CD4-positive, alpha-beta T cell treated with Interleukin-4 for 1 hour (primary cell): ENCODE measurements at regions not wholly inside any gene's neighbourhood (a gene's known extent, or its start where the extent isn't known, plus 50 kb on each side); places are given as distances from the start of the nearest gene placed in this dataset.
A peak's percentile ranks its signal among the peaks of the same experiment; 100 is the strongest.
"Not testable (repeated sequence)": the region's sequence is repeated elsewhere in the genome, so short reads cannot be mapped to it uniquely, and the experiment has no call there.

Source experiments
- DNase-seq, 2 donors: peaks; one replicate each; pipeline ENCODE4 v3.0.0-alpha.2; 2020 to 2022

GRCh38 chr2:87319705-87320104 lies 298.1 kb upstream of the PLGLB1 start:
- DNase-seq: not testable (repeated sequence)

- not testable (repeated sequence) for DNase-seq
Observed at GRCh38 chr2:87321201-87321600, 299.6 kb upstream of the PLGLB1 start.

DNA sequence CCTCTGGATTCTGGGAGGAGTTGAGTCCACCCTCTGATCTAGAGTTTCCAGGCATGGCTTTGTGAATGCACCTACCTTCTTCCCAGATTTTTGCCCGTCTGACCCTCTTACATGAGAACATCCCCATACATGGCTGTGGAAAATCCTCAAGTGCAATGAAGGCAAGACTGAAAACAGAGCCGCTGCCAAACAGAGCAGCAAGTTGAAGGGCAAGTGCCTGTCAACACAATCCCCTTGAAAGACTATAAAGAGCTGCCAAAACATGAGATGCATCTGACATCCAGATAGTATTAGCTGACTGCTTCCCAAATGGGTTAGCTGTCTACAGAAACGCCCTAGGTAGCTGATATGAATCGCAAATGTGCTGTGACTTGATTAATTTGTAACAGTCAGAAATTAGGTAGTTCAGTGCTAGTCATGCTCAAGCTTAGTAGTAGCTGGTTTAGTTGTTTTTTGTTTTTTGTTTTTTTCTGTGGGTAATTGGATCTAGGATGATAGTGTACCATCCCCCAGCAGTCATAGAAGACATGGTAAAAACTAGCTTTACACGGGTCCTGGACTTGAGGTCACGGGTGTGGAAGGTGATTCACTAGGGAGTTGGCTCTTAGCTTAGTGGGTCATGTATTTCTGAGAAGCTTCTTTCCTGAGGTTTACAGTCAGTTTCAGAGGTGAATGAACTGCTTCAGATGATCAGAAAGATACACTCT lies 302.8 kb upstream of the PLGLB1 start:
- DNase-seq: not testable (repeated sequence)

DNA sequence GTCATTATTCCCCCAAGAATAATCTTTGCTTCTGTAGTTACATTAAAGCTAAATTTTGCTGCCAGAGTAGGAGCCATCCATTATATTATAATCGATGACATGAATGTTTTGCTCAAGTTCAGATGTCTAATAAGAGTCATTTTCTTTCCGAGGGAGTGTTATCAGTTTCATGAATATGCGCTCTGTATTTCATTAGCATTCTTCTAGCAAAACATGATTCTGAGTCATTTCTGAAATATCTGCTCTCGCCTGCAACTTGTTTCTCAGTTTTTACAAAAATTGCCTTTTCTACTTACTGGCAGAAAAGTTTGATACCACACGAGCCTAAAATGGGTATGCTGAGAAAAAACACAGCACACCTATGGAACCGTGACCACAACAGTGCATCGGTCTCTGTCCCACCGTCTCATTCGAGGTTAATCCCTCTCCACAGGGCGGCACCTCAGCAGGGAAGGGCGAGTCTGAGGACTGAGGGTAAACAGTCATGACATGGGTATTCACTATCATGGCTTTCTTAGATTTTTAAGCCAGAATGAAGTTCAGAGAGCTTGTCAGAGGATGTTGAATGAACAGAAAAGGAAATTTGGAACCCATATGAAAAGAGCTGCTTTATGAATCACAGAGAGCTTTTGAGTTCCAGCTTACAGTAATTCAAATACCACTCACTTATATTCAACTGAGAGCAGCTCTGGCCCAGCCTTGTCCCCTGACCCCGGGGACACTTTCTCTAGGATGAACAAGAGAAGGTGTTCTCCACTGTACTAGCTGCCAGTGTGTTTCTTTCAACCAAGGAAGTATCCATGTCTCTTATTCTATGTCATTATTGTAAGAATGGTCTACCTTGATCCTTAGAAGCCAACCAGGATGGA lies 303.6 kb upstream of the PLGLB1 start:
- DNase-seq: not testable (repeated sequence)

GRCh38 chr2:87325911-87326294 lies 304.3 kb upstream of the PLGLB1 start:
- DNase-seq: not testable (repeated sequence)

DNA sequence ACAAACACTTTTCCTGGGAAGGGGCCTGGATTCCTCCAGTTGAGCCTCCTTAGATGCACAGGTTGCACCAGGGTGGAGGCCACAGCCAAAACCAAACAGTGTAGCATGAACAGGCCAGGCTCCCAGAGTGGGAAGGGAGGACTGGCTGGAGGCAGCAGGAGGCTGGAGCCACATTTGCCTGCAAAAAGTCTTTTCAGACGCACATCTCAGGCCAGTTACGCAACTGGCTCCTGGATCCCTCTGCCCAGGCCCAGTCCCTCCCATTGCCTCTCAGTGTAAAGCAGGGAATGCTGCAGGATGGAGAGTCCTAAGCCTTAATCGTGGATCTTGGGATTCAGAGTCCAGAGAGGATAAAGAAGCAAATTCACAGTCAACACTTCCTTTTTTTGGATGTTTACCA lies 305.1 kb upstream of the PLGLB1 start:
- not testable (repeated sequence) for DNase-seq

DNA sequence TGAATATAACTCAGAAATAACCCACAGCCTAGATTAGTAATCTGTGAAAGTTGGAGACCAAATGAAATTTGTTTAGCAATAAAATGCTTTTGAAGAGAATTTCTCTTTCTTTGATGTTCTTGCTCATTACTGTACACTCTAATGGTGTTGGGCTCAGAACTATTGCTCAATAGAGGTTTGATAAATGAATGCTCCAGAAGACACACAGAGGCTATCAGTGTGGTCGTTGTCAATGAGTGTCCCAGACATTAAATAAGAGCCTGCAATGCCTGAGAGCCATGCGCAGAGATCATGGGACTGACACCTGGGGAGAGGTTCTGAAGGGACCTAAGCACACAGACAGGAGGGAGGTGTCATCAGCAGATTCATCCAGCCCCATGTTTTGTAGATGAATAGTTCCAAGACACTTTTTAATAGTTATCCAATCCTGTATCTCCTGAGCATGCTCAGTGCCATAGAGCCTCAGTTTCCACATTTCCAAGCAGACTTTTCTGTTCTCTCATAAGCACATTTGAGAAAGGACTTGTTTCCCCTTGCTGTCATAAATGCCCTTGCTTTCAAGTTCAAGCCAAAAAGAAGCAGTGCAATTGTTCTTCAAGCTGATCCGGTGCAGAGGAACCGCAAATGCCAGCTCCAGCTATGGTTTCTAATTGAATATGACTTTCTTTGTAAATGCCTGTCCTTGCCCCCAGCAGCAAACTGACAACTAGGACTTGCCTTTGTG lies 306.2 kb upstream of the PLGLB1 start:
- not testable (repeated sequence) for DNase-seq

DNA sequence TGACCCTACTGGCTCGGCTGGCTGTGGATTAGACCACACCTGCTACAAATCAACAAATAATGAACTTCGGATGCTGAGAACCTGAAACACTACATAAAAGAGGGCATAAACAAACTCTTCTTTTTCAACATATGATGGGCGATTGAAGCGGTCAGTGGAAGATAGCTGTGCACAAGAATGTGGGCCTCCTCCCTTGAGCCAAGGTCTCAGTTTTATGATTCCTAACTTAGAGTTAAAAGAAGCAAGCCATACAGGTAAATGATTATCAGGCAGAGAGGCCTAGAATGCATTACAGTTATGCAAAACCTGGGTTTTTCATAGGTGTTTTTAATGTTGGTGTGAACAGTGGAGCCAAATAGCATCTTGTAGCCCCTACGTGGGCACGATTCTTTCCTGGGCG lies 307.9 kb upstream of the PLGLB1 start:
- DNase-seq: not testable (repeated sequence)

GRCh38 chr2:87330486-87330885 lies 308.8 kb upstream of the PLGLB1 start:
- not testable (repeated sequence) for DNase-seq

DNA sequence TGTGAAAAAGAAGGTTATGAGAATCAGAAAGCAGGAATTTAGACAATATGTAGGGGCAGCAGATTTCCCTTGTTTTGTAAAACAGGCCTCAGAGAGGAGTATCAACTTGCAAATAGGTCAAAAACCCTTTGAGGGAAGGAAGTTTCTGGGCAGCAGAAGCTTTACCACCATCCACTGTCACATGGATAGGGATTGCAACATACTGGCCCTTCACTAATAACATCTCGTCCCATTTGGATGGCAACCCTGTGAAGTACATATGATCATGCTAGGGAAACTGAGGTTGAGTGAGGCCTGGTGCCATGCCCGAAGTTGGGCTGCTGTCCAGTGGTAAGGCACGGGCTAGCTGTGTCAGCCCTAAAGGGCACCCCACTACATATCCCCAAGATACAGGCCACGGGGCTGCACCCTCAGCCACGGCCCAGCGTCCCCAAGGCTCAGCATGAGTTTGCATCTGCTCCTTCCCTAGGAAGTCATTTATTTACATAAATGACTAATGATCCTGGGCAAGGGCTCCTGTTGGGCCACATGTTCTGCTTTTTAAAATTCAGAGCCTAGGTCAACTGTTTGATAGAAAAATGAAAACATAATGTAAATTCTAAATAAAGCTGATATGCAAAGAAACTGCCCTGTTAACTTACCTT lies 310.4 kb upstream of the PLGLB1 start:
- DNase-seq: not testable (repeated sequence)

- not testable (repeated sequence) for DNase-seq
Observed at GRCh38 chr2:87334888-87335287, 313.2 kb upstream of the PLGLB1 start.

DNA sequence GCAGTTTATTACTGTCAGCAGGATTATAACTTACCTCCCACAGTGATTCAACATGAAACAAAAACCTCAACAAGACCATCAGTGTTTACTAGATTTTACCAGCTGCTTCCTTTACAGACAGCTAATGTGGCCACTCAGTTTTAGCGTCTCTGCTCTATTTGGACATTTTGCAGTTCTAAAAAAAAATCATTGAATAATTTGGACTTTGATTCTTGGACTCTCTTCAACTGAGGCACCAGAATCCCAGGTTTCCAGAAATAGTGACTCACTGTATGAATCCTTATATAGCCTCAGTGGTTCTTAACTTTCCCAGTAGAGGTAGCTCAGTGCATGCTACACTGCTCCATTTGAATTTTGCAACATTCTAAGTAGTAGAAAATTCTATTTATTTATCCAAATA lies 317.4 kb upstream of the PLGLB1 start:
- DNase-seq: not testable (repeated sequence)

GRCh38 chr2:87341601-87342014 lies 320.0 kb upstream of the PLGLB1 start:
- DNase-seq: peak; percentile 61 to 66

- DNase-seq: not testable (repeated sequence)
Observed at GRCh38 chr2:87342175-87342574, 320.5 kb upstream of the PLGLB1 start.

DNA sequence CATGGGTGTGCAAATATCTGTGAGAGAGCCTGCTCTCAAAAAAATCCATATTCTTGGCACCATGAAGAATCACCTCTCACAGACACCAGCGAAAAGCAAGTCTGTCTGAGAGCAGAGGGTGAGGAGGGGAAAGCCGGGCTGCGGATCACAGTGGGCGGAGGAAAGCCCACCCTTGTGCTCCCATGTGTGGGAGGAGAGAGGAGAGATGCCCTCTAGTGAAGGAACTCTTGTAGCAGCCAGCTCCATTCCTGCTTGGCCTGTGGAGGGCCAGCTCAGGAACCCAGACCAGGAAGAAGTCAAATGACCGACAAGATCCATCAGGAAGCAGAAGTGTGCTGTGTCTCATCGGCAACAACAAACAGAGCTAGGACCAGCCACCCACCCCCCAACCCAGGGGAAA lies 321.7 kb upstream of the PLGLB1 start:
- DNase-seq: not testable (repeated sequence)

GRCh38 chr2:87345283-87345682 lies 323.6 kb upstream of the PLGLB1 start:
- not testable (repeated sequence) for DNase-seq

DNA sequence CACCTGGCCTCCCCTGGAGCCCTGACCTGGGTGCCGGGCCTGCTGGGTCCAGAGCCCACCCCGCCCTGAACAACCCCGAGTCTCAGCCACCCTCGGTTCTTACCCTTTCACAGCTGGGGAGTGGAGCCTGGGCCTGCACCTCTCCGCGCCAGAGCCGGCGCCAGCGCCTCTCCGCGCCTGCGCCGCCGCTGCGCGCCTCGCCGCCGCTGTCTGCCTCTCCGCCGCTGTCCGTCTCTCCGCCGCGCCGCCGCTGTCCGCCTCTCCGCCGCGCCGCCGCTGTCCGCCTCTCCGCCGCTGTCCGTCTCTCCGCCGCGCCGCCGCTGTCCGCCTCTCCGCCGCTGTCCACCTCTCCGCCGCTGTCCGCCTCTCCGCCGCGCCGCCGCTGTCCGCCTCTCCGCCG lies 326.9 kb upstream of the PLGLB1 start:
- DNase-seq: not testable (repeated sequence)

DNA sequence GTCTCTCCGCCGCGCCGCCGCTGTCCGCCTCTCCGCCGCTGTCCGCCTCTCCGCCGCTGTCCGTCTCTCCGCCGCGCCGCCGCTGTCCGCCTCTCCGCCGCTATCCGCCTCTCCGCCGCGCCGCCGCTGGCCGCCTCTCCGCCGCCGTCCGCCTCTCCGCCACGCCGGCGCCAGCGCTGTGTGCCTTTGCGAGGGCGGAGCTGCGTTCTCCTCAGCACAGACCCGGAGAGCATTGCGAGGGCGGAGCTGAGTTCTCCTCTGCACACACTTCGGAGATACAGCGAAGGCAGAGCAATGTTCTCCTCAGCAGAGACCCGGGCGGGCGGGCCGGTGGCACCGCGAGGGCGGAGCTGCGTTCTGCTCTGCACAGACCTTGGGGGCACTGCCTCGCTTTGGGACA lies 327.4 kb upstream of the PLGLB1 start:
- DNase-seq: peak in 1 of 2 donors; percentile 45

GRCh38 chr2:87352178-87352934 lies 330.7 kb upstream of the PLGLB1 start:
- not testable (repeated sequence) for DNase-seq

DNA sequence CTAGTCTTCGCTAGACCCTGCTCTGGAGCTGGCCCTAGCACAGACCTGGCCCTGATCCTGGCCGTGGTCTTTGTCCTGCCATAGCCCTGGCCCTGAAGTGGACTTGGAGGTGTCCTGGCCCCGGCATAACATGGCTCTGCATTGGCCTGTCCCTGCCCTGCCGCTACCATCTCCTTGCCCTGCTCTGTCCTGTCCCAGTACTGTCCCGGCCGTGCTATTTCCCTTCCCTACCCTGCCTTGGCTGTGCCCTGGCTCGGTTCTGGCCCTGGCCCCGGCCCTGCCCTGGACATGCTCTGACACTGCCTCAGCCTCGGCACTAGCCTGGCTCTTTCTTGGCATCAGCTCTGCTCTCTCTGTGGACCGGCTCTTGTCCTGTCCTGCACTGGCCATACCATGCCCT lies 331.8 kb upstream of the PLGLB1 start:
- not testable (repeated sequence) for DNase-seq

DNA sequence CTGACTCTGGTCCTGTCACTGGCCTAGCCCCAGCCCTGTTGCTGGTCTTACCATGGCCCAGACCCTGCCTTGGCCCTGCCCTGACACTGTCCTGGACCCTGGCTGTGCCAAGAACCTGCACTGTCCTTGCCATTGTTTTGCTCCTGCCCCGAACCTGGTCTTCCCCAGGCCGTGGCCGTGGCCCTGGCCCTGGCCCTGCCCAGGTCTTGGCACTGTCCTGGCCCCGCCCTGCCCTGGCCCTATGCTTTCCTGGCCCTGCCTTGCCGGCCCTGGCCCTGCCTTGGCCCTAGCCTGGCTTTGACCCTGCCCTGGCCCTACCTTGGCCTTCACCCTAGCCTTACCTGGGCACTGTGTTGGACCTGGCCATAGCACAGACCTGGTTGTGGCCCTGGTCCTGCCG lies 332.5 kb upstream of the PLGLB1 start:
- not testable (repeated sequence) for DNase-seq

DNA sequence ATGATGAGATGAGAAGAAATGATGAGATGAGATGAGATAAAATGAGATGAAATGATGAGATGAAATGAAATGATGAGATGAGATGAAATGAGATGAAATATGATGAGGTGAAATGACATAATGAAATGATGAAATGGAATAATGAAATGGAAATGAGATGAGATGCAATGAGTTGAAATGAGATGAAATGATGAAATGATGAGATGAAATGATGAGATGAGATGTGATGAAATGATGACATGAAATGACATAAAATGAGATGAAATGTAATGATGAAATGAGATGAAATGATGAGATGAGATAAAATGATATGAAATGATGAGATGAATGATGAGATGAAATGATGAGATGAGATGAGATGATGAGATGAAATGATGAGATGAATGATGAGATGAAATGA lies 338.6 kb upstream of the PLGLB1 start:
- not testable (repeated sequence) for DNase-seq
